Panc1 (cell line): ENCODE measurements at regions not wholly inside any gene's neighbourhood (a gene's known extent, or its start where the extent isn't known, plus 50 kb on each side); places are given as distances from the start of the nearest gene placed in this dataset.
"Not testable (repeated sequence)": the region's sequence is repeated elsewhere in the genome, so short reads cannot be mapped to it uniquely, and the experiment has no call there.

Experiments
- ATAC-seq: fragments of 200-7000 bp; cut with Tn5 transposase; 2 replicates; pipeline ENCODE4 v1.9.1; 2020; ENCODE audit warnings: mild to moderate bottlenecking, moderate library complexity
- BruUV-seq: library from RNA; stranded (reverse); fragments of 400-500 nt; replicated peaks from 2 replicates; lab custom pipeline; 2021; lab: Mats Ljungman, UMichigan
- CTCF ChIA-PET: fragments of 300-600 bp; sonication (Branson Sonifier 250); formaldehyde crosslinking; loops from one replicate; lab custom pipeline; 2022; ENCODE audit warnings: antibody characterized with exemption; lab: Charles Lee
- POLR2A ChIA-PET: fragments of 300-600 bp; sonication (Branson Sonifier 250); formaldehyde crosslinking; loops from one replicate; lab custom pipeline; 2022; ENCODE audit warnings: antibody characterized with exemption; lab: Charles Lee
- DNase-seq: peaks from one replicate; pipeline ENCODE4 v3.0.0-alpha.2; 2010; ENCODE audit warnings: low read depth, low spot score
- H3K27ac ChIP-seq: 2 replicates; pipeline ENCODE4 v1.5.1; 2011; ENCODE audit warnings: mild to moderate bottlenecking, low read length, inconsistent platforms
- H3K27me3 ChIP-seq: fragments of 200-500 bp; sonication (Bioruptor generic); 2 replicates; pipeline ENCODE4 v1.6.0; 2014; ENCODE audit warnings: low read length, inconsistent platforms; ENCODE audit not compliant: control insufficient read depth, insufficient read depth
- H3K36me3 ChIP-seq: fragments of 200-500 bp; sonication (Bioruptor generic); 2 replicates; pipeline ENCODE4 v1.5.1; 2014; ENCODE audit warnings: inconsistent platforms, mild to moderate bottlenecking, low read length, moderate library complexity; ENCODE audit not compliant: control insufficient read depth, insufficient read depth
- H3K4me1 ChIP-seq: 2 replicates; pipeline ENCODE4 v1.5.1; 2011; ENCODE audit warnings: inconsistent platforms, mild to moderate bottlenecking, low read length, moderate library complexity; ENCODE audit not compliant: control insufficient read depth, insufficient read depth
- H3K4me3 ChIP-seq, 2 experiments: 2 replicates each; pipeline ENCODE4 v1.5.1; 2011 to 2012; ENCODE audit warnings: low read depth in 2 of 2, low read length in 2 of 2, mild to moderate bottlenecking in 2 of 2, inconsistent platforms in 1 of 2, moderate library complexity in 1 of 2
- H3K9me3 ChIP-seq: fragments of 200-500 bp; sonication (Bioruptor generic); 2 replicates; pipeline ENCODE4 v1.5.1; 2014; ENCODE audit warnings: low read depth, mild to moderate bottlenecking, inconsistent platforms, low read length, moderate library complexity; ENCODE audit not compliant: control insufficient read depth, insufficient read depth
- in situ Hi-C: cut with HindIII; loops from 2 replicates; pipeline ENCODE4 v1.10.0; 2016; ENCODE audit warnings: low sequenced_read_pairs, low pct_unique_long_range_greater_than_20kb
- intact Hi-C: fragments of 100-400 bp; cut with micrococcal nuclease; formaldehyde crosslinking; loops from one replicate; pipeline ENCODE4 v1.10.0; 2022; ENCODE audit not compliant: unreplicated experiment

GRCh38 chr16:15307184-15307583 lies 70.9 kb downstream of the NPIPA5 start:
- H3K27me3 ChIP-seq, BruUV-seq, in situ Hi-C loops, DNase-seq, H3K4me1 ChIP-seq, CTCF ChIA-PET, H3K9me3 ChIP-seq, H3K36me3 ChIP-seq, POLR2A ChIA-PET, H3K4me3 ChIP-seq, H3K27ac ChIP-seq, intact Hi-C loops, ATAC-seq: not testable (repeated sequence)

DNA sequence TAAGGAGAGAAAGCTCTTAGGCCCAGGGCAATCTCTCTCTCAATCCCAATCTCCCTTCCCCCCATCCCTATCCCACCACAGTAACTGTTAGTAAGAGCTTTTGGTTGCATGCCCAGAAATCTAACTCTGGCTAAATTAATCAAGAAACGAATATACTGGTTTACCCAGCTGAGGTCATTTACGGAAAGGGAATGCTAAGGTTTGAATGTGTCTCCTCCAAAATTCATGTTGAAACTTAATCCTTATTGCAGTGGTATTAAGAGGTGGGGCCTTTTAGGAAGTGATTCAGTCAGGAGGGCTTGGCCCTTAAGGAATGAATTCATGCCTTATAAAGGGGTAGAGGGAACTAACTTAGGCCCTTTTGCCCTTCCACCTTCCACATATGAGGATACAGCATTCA lies 72.2 kb downstream of the NPIPA5 start:
- POLR2A ChIA-PET, CTCF ChIA-PET, H3K27ac ChIP-seq, ATAC-seq, H3K4me1 ChIP-seq, BruUV-seq, H3K27me3 ChIP-seq, DNase-seq, H3K36me3 ChIP-seq, intact Hi-C loops, H3K4me3 ChIP-seq, H3K9me3 ChIP-seq, in situ Hi-C loops: not testable (repeated sequence)

DNA sequence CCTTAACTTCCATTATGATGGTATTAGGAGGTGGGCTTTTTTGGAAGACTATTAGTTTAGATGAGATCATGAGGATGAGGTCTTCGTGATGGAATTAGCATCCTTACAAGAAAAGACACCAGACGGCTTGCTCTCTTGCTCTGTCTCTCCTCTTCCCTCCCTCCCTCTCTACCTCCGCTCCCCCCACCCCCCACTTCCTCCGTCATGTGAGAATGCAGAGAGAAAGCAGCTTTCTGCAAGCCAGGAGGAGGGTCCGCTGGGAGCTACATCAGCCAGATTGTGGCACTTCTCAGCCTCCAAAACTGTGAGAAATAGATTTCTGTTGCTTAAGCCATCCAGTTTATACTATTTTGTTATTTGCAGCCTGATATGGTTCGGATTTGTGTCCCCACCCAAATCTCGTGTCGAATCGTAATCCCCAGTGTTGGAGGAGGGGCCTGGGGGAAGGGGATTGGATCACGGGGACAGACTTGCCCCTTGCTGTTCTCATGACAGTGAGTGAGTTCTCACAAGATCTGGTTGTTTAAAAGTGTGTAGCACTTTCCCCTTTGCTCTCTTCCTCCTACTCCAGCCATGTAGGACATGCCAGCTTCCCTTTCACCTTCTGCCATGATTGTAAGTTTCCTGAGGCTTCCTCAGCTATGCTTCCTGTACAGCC lies 74.3 kb downstream of the NPIPA5 start:
- in situ Hi-C loops, H3K36me3 ChIP-seq, intact Hi-C loops, H3K27ac ChIP-seq, H3K4me1 ChIP-seq, H3K9me3 ChIP-seq, DNase-seq, POLR2A ChIA-PET, ATAC-seq, CTCF ChIA-PET, BruUV-seq, H3K4me3 ChIP-seq, H3K27me3 ChIP-seq: not testable (repeated sequence)

GRCh38 chr16:15297104-15297503 lies 81.0 kb downstream of the NPIPA5 start:
- H3K27me3 ChIP-seq, H3K4me3 ChIP-seq, H3K36me3 ChIP-seq, H3K4me1 ChIP-seq, POLR2A ChIA-PET, ATAC-seq, intact Hi-C loops, H3K27ac ChIP-seq, CTCF ChIA-PET, in situ Hi-C loops, H3K9me3 ChIP-seq, BruUV-seq, DNase-seq: not testable (repeated sequence)

DNA sequence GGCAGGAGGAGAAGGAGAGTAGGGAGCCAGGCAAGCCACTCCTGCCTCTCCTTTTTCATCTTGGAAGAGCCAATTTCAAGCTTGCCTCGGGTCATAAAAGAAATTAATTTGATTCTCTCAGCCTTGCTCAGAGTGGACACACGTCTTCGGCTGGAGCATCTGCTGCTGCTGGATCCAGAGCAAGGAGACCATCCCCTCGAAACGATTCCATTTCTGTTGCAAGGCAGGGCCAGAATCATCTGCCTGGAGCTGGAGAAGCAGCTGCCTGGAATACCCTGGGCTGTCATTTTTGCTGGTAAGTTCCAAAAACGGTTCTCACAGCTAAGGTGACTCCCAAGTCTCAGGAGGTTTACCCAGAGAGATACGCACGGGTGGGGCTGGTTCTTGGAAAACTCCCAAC lies 103.3 kb downstream of the NPIPA5 start:
- in situ Hi-C loops, H3K27me3 ChIP-seq, H3K27ac ChIP-seq, DNase-seq, CTCF ChIA-PET, BruUV-seq, H3K4me1 ChIP-seq, ATAC-seq, intact Hi-C loops, H3K36me3 ChIP-seq, H3K4me3 ChIP-seq, POLR2A ChIA-PET, H3K9me3 ChIP-seq: not testable (repeated sequence)

- in situ Hi-C loops, ATAC-seq: not testable (repeated sequence)
Measured at GRCh38 chr16:15273964-15274363, 104.1 kb downstream of the NPIPA5 start.

DNA sequence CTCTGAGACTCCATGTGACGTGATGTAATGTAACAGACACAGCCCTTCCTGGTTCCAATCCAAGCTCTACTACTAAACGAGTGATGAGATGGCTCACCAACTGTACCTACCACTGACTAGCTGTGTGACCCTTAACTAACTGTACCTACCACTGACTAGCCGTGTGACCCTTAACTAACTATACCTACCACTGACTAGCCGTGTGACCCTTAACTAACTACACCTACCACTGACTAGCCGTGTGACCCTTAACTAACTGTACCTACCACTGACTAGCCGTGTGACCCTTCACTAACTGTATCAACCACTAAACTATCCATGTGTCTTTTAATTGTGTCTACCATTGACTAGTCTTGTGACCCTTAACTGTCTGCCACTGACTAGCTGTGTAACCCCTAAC lies 111.2 kb downstream of the NPIPA5 start:
- H3K4me1 ChIP-seq, H3K36me3 ChIP-seq, POLR2A ChIA-PET, H3K4me3 ChIP-seq, BruUV-seq, in situ Hi-C loops, ATAC-seq, H3K27ac ChIP-seq, H3K9me3 ChIP-seq, CTCF ChIA-PET, H3K27me3 ChIP-seq, intact Hi-C loops, DNase-seq: not testable (repeated sequence)

More at GRCh38 chr16:15273964-15274363, 104.1 kb downstream of the NPIPA5 start:
- BruUV-seq, H3K4me1 ChIP-seq, intact Hi-C loops, CTCF ChIA-PET, POLR2A ChIA-PET, H3K4me3 ChIP-seq, H3K27me3 ChIP-seq, DNase-seq, H3K9me3 ChIP-seq, H3K27ac ChIP-seq, H3K36me3 ChIP-seq: not testable (repeated sequence)
